Dendritic cell treated with granulocyte-macrophage colony-stimulating factor and Interleukin-4, amounts not matched to agents 40 ng/mL and 50 ng/mL, for 4 days (primary cell): ENCODE measurements at regions not wholly inside any gene's neighbourhood (a gene's known extent, or its start where the extent isn't known, plus 50 kb on each side); places are given as distances from the start of the nearest gene placed in this dataset.
A peak's percentile ranks its signal among the peaks of the same experiment; 100 is the strongest.

Experiments used
- H3K27ac Mint-ChIP-seq: one replicate; pipeline ENCODE4 v1.8.0; 2022; ENCODE audit warnings: mild to moderate bottlenecking, mixed read lengths
- H3K27me3 Mint-ChIP-seq: one replicate; pipeline ENCODE4 v1.8.0; 2022; ENCODE audit warnings: mild to moderate bottlenecking, mixed read lengths
- H3K36me3 Mint-ChIP-seq: one replicate; pipeline ENCODE4 v1.8.0; 2022; ENCODE audit warnings: low read depth, mixed read lengths
- H3K4me1 Mint-ChIP-seq: one replicate; pipeline ENCODE4 v1.8.0; 2022; ENCODE audit warnings: low read depth, mixed read lengths
- H3K4me3 Mint-ChIP-seq: one replicate; pipeline ENCODE4 v1.8.0; 2022; ENCODE audit warnings: mild to moderate bottlenecking, moderate library complexity, mixed read lengths
- H3K9me3 Mint-ChIP-seq: one replicate; pipeline ENCODE4 v1.8.0; 2022; ENCODE audit warnings: mixed read lengths
- intact Hi-C: fragments of 100-400 bp; cut with micrococcal nuclease; formaldehyde crosslinking; loops from one replicate; pipeline ENCODE4 v1.15.0; 2022

DNA sequence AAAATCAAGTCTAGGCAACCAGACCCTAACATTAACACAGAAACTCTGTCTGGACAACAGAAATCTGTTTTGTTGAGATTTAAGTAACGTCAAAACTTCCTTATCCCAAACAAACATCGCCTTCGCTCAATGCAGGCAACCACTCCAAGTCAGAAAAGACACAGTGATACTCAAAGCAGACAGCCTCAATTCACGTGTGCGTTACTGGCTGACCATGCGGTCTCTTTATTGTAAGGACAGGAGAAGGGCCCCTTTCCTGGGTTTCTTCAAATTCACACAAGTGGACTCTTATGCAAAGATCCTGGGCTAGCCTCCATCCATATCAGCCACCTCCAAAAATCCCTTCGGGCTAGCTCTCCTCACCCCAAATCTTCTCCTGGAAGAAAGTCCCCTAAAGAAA lies 467.7 kb downstream of the SOX9 start:
- intact Hi-C loops, result no loop called here
- Mint-ChIP-seq H3K27me3 (peaks cover 55% of the 10 kb centered on the region), H3K4me1 (peaks cover 23% of the 10 kb centered on the region), H3K9me3 (no peaks in the 10 kb centered on the region), H3K27ac (no peak overlapping the region), H3K36me3 (no peaks in the 10 kb centered on the region), H3K4me3 (no peak overlapping the region)

DNA sequence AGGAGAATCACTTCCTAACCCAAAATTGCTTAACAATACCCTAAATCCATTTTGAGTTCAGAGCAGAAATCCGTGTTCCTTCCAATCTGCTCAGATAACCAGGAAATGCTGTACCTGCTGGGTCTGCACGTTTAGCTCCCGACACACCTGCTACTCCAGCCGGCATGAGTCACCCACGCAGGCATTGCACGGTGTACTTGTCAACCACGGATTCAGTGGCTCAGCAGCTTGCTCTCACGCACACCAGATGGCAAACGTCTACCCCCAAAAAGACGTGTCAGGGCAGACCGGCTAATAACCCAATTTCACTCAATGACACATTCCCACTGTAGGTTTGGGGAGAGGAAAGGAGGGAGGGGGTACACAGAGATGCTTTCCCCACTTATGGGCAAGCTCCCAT lies 468.1 kb downstream of the SOX9 start:
- intact Hi-C loops, result no loop called here
- Mint-ChIP-seq H3K27me3 (peaks cover 59% of the 10 kb centered on the region), H3K9me3 (no peaks in the 10 kb centered on the region), H3K36me3 (no peaks in the 10 kb centered on the region), H3K27ac (no peak overlapping the region), H3K4me3 (no peak overlapping the region), H3K4me1 (peaks cover 23% of the 10 kb centered on the region)

- no peak overlapping the region for H3K27ac Mint-ChIP-seq
- H3K4me3 Mint-ChIP-seq, result no peak overlapping the region
- intact Hi-C loops, result no loop called here
- H3K4me1 Mint-ChIP-seq, result peaks cover 23% of the 10 kb centered on the region
- no peaks in the 10 kb centered on the region for H3K36me3 Mint-ChIP-seq
- H3K9me3 Mint-ChIP-seq, result no peaks in the 10 kb centered on the region
- peaks cover 64% of the 10 kb centered on the region for H3K27me3 Mint-ChIP-seq
Measured at GRCh38 chr17:72590382-72590781, 469.6 kb downstream of the SOX9 start.

DNA sequence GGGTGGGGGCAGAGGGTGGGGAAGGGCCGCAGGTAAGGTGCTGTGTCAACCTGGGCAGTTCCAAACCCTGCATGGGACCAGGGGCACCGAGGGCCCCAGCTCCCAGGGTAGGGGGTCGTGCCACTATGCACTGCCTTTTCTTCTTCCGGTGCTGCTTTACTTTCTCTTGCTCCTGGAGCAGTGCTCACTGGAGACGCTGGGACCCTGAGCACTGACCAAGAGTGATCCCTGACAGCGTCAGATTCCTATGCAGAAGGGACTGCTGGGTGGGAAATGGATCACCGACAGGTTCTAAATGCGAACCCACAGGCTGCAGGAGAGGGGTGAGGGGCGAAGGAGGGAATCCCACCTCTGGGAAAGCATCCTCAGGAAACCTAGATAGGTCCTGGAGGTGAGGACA lies 470.1 kb downstream of the SOX9 start:
- intact Hi-C loops, result no loop called here
- H3K4me3 Mint-ChIP-seq, result no peak overlapping the region
- peaks cover 23% of the 10 kb centered on the region for H3K4me1 Mint-ChIP-seq
- no peaks in the 10 kb centered on the region for H3K9me3 Mint-ChIP-seq
- peaks cover 67% of the 10 kb centered on the region for H3K27me3 Mint-ChIP-seq
- no peak overlapping the region for H3K27ac Mint-ChIP-seq
- H3K36me3 Mint-ChIP-seq, result no peaks in the 10 kb centered on the region

- Mint-ChIP-seq H3K9me3 (no peaks in the 10 kb centered on the region), H3K36me3 (no peaks in the 10 kb centered on the region), H3K27me3 (peaks cover 69% of the 10 kb centered on the region), H3K4me1 (peaks cover 23% of the 10 kb centered on the region), H3K27ac (no peak overlapping the region), H3K4me3 (peak overlapping the region; percentile 69)
- intact Hi-C loops, result no loop called here
Measured at GRCh38 chr17:72591289-72592241, 470.7 kb downstream of the SOX9 start.

GRCh38 chr17:72592242-72592966 lies 471.6 kb downstream of the SOX9 start:
- intact Hi-C loops, result no loop called here
- Mint-ChIP-seq H3K36me3 (no peaks in the 10 kb centered on the region), H3K4me3 (peak overlapping the region; percentile 69), H3K27me3 (peaks cover 70% of the 10 kb centered on the region), H3K4me1 (peaks cover 23% of the 10 kb centered on the region), H3K27ac (no peak overlapping the region), H3K9me3 (no peaks in the 10 kb centered on the region)

DNA sequence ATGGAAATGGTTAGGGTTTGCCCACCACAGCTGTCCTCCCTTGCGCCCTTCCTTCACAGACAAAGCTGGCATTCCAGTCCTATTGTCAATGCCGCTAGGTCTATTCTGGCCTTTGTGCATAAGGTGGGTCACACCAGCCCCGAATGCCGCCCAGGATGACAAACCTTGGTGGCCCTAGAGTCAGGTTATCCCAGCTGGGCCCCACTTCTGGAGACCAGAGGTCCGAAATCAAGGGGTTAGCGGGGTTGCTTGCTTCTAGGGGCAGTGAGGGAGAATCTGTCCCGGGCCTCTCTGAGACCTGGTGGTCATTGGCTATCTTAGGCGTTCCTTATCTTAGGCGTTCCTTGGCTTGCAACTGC lies 472.1 kb downstream of the SOX9 start:
- no peaks in the 10 kb centered on the region for H3K36me3 Mint-ChIP-seq
- H3K4me3 Mint-ChIP-seq, result no peak overlapping the region
- peaks cover 20% of the 10 kb centered on the region for H3K4me1 Mint-ChIP-seq
- intact Hi-C loops, result no loop called here
- H3K9me3 Mint-ChIP-seq, result no peaks in the 10 kb centered on the region
- H3K27ac Mint-ChIP-seq, result no peak overlapping the region
- H3K27me3 Mint-ChIP-seq, result peaks cover 66% of the 10 kb centered on the region

GRCh38 chr17:72594248-72594647 lies 473.4 kb downstream of the SOX9 start:
- Mint-ChIP-seq H3K4me1 (peaks cover 16% of the 10 kb centered on the region), H3K27me3 (peaks cover 57% of the 10 kb centered on the region), H3K9me3 (no peaks in the 10 kb centered on the region), H3K27ac (no peak overlapping the region), H3K36me3 (no peaks in the 10 kb centered on the region), H3K4me3 (no peak overlapping the region)
- intact Hi-C loops, result no loop called here
